Mesothelial cell of epicardium (in vitro differentiated cells): ENCODE measurements at regions not wholly inside any gene's neighbourhood (a gene's known extent, or its start where the extent isn't known, plus 50 kb on each side); places are given as distances from the start of the nearest gene placed in this dataset.

Experiments used
- DNase-seq, 2 experiments: peaks; one replicate each; pipeline ENCODE4 v3.0.0; 2021; ENCODE audit warnings: low spot score in 2 of 2; ENCODE audit not compliant: unreplicated experiment in 2 of 2
- H3K27ac Mint-ChIP-seq: 2 replicates; pipeline ENCODE4 v1.8.0; 2021; ENCODE audit warnings: mixed read lengths
- H3K27me3 Mint-ChIP-seq: 2 replicates; pipeline ENCODE4 v1.8.0; 2021; ENCODE audit warnings: low read depth, mixed read lengths
- H3K36me3 Mint-ChIP-seq: 2 replicates; pipeline ENCODE4 v1.8.0; 2021; ENCODE audit warnings: mixed read lengths
- H3K4me1 Mint-ChIP-seq: 2 replicates; pipeline ENCODE4 v1.8.0; 2021; ENCODE audit warnings: mixed read lengths
- H3K4me3 Mint-ChIP-seq: 2 replicates; pipeline ENCODE4 v1.8.0; 2021; ENCODE audit warnings: mild to moderate bottlenecking, moderate library complexity, mixed read lengths
- H3K9me3 Mint-ChIP-seq: 2 replicates; pipeline ENCODE4 v1.8.0; 2021; ENCODE audit warnings: mixed read lengths
- TF ChIP-seq, protein P1 (sequence below): fragments of 200-600 bp; sonication (generic); IDR thresholded peaks from one replicate; pipeline ENCODE4 v1.5.0; 2021; ENCODE audit warnings: antibody characterized with exemption; ENCODE audit not compliant: unreplicated experiment

DNA sequence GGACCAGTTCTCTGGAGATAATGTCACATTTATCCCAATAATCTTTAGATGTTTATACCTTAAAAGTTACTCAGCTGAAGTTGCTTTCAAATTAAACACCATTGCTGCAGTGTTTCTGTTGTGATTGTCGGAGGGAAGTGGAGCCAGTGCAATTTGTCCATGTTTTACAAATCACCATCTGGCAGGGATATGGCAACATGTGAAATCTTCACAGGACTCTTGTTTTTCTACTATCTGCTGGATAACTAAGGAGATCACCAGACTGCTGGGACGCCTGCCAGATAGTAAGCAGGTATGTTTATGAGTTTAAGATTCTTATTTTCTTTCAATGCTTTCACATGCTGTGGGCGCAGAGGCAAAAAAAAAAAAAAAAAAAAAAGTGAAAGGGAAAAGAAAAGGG, 100.3 kb upstream of the SOX5 start:
- Mint-ChIP-seq H3K4me3 (no peak overlapping the region), H3K36me3 (no peaks in the 10 kb centered on the region), H3K27ac (peak overlapping the region; percentile 5), H3K27me3 (no peaks in the 10 kb centered on the region), H3K4me1 (peaks cover 29% of the 10 kb centered on the region), H3K9me3 (peaks cover 4% of the 10 kb centered on the region)
- TF ChIP-seq, protein P1, sequence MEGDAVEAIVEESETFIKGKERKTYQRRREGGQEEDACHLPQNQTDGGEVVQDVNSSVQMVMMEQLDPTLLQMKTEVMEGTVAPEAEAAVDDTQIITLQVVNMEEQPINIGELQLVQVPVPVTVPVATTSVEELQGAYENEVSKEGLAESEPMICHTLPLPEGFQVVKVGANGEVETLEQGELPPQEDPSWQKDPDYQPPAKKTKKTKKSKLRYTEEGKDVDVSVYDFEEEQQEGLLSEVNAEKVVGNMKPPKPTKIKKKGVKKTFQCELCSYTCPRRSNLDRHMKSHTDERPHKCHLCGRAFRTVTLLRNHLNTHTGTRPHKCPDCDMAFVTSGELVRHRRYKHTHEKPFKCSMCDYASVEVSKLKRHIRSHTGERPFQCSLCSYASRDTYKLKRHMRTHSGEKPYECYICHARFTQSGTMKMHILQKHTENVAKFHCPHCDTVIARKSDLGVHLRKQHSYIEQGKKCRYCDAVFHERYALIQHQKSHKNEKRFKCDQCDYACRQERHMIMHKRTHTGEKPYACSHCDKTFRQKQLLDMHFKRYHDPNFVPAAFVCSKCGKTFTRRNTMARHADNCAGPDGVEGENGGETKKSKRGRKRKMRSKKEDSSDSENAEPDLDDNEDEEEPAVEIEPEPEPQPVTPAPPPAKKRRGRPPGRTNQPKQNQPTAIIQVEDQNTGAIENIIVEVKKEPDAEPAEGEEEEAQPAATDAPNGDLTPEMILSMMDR = no peak
- peak in 1 of 2 experiments; percentile 41 for DNase-seq

DNA sequence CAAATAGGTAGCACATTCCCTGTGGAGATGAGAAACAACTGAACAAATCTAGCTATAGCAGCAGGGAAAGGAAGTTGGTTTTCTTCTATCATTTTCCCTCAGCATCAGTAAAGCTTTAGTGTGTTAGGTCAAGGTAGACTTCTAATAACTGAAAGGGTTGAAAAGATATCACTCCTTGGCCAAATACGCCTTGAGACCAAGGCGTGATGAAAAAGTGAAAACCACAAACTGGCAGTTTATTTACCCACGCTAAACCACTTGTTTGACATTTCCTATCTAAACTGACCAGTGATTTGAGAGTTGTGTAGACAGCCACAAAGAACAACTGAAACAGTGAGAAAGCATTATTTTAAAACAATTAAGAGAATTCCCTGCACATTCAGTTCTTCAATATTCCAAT, 99.6 kb upstream of the SOX5 start:
- Mint-ChIP-seq H3K4me3 (no peak overlapping the region), H3K36me3 (no peaks in the 10 kb centered on the region), H3K9me3 (peaks cover 4% of the 10 kb centered on the region), H3K4me1 (peaks cover 25% of the 10 kb centered on the region), H3K27ac (no peak overlapping the region), H3K27me3 (no peaks in the 10 kb centered on the region)
- TF ChIP-seq, protein P1 = no peak
- DNase-seq = no peak

DNA sequence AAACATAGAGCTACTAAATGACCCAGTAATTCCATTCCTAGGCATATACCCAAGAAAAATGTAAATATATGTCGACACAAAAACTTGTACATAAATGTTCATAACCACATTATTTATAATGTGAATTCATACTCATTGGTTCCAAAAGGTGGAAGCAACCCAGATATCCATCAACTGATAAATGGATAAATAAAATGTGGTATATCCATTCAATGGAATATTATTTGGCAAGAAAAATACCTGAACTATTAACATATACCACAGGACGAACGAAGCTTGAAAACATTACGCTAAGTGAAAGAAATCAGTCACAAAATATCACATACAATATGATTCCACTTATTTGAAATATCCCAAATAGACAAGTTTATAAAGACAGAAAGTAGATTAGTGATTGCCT, 99.0 kb upstream of the SOX5 start:
- TF ChIP-seq, protein P1 = no peak
- H3K36me3 Mint-ChIP-seq = no peaks in the 10 kb centered on the region
- no peak overlapping the region for H3K4me3 Mint-ChIP-seq
- H3K27me3 Mint-ChIP-seq = no peaks in the 10 kb centered on the region
- no peak for DNase-seq
- no peak overlapping the region for H3K27ac Mint-ChIP-seq
- peaks cover 20% of the 10 kb centered on the region for H3K4me1 Mint-ChIP-seq
- peaks cover 4% of the 10 kb centered on the region for H3K9me3 Mint-ChIP-seq

DNA sequence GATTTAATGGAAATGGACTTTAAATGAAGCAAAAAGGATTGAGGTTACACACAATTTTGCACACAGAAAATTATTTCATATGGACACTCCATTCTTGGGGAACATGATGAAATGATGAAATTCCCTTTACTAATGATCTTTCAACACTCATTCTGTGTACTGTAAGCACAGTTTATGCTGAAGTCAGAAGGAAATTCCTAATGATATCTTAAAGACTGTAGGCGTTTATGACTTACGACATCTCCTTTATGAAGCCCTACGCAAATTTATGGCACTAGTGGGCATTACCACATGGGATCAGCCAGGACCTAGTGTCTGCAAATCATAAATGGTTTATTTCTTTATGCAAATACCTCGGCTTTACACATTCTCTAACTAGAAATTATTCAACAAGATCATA, 97.9 kb upstream of the SOX5 start:
- H3K27ac Mint-ChIP-seq = no peak overlapping the region

DNA sequence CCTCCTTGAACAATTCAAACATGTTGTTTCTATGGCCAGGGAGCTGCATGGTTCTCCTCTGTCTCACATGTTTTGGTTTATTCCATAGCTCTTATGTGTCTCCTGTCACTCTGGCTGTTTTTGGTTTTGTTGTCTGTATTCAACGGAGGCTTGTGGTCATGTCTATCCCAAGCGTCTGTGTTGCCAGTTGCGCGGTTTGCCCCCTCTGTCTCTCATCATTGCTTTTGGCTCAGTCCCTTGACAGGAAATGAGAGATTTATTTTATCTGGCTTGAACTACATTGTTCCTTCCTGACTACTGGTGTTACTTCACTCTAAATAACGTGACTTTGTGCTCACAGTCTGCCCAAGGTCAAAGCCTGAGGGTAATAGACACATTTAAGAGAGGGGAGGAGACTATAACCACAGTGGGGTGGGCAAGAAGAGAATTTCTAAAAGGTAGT, 96.4 kb upstream of the SOX5 start:
- TF ChIP-seq, protein P1 = no peak
- H3K36me3 Mint-ChIP-seq = no peaks in the 10 kb centered on the region
- H3K27me3 Mint-ChIP-seq = no peaks in the 10 kb centered on the region
- no peak overlapping the region for H3K4me3 Mint-ChIP-seq
- DNase-seq = no peak
- H3K4me1 Mint-ChIP-seq = peaks cover 23% of the 10 kb centered on the region
- H3K27ac Mint-ChIP-seq = no peak overlapping the region
- H3K9me3 Mint-ChIP-seq = peaks cover 9% of the 10 kb centered on the region

More for the DNA sequence above, 97.9 kb upstream of the SOX5 start:
- H3K9me3 Mint-ChIP-seq = peaks cover 9% of the 10 kb centered on the region
- TF ChIP-seq, protein P1 = no peak
- no peaks in the 10 kb centered on the region for H3K27me3 Mint-ChIP-seq
- H3K4me3 Mint-ChIP-seq = no peak overlapping the region
- peaks cover 20% of the 10 kb centered on the region for H3K4me1 Mint-ChIP-seq
- no peak for DNase-seq
- no peaks in the 10 kb centered on the region for H3K36me3 Mint-ChIP-seq
